AG09309 (cell line): ENCODE measurements at regions not wholly inside any gene's neighbourhood (a gene's known extent, or its start where the extent isn't known, plus 50 kb on each side); places are given as distances from the start of the nearest gene placed in this dataset.

Experiments
- DNase-seq: peaks from one replicate; pipeline ENCODE4 v3.0.0-alpha.2; 2010; ENCODE audit warnings: low read depth
- H3K4me3 ChIP-seq: 2 replicates; pipeline ENCODE4 v1.5.1; 2011; ENCODE audit warnings: mild to moderate bottlenecking, low read depth, low read length, moderate library complexity; ENCODE audit not compliant: control insufficient read depth
- TF ChIP-seq, protein P1 (sequence below): IDR thresholded peaks from 2 replicates; pipeline ENCODE4 v1.5.1; 2011; ENCODE audit warnings: mild to moderate bottlenecking, low read depth, low read length, inconsistent platforms; ENCODE audit not compliant: insufficient read depth, control insufficient read depth; ENCODE audit errors: missing control alignments

DNA sequence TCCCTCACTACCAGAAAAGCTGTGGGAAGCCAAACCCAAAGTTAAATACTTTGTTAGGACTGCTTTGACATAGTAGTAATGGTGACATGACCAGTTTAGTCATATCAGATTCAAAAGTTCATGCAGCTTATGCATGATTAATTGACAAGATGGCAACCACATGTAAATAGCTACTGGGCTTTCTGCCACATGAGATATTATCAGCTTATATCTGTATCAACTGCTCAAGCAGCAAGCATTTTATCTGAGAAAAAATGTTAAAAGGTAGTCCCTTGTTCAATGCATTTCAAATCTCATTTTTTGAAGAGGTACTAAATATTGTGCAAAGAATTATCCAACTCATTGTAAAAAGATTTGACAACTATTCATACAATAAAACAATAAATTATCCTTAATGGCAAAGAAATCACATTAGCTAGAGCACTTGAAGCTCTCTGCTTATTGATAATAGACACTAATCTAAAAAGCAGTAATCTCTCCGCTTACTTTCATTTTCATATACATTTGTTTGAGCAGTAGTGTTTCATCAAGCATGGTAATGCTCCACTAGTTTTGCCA is 993.6 kb upstream of the NXPH2 start:
- no peak for DNase-seq
- no peak overlapping the region for H3K4me3 ChIP-seq
- TF ChIP-seq, protein P1, sequence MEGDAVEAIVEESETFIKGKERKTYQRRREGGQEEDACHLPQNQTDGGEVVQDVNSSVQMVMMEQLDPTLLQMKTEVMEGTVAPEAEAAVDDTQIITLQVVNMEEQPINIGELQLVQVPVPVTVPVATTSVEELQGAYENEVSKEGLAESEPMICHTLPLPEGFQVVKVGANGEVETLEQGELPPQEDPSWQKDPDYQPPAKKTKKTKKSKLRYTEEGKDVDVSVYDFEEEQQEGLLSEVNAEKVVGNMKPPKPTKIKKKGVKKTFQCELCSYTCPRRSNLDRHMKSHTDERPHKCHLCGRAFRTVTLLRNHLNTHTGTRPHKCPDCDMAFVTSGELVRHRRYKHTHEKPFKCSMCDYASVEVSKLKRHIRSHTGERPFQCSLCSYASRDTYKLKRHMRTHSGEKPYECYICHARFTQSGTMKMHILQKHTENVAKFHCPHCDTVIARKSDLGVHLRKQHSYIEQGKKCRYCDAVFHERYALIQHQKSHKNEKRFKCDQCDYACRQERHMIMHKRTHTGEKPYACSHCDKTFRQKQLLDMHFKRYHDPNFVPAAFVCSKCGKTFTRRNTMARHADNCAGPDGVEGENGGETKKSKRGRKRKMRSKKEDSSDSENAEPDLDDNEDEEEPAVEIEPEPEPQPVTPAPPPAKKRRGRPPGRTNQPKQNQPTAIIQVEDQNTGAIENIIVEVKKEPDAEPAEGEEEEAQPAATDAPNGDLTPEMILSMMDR: no peak

DNA sequence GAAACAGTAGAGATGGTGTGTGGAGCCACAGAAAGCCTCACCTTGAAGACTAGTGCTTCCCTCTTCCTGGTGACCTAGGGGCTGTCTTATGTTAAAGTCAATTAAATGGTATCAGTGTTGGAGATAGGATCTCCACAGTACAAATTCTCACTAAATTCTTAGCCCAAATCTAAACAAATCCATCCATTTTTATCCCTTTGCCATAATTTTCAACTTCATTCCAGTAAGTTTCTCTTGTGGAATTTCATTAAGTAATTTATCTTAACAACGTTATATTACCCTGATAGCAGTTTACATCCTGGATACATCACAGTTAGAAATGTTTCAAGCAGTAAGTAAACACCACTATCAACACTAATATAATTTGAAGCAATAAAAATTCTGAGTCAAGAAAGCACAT is 989.4 kb upstream of the NXPH2 start:
- TF ChIP-seq, protein P1: no peak
- no peak for DNase-seq
- H3K4me3 ChIP-seq: no peak overlapping the region

- no peak overlapping the region for H3K4me3 ChIP-seq
- TF ChIP-seq, protein P1: no peak
- DNase-seq: no peak
Measured at GRCh38 chr2:139763705-139764104, 983.5 kb upstream of the NXPH2 start.

DNA sequence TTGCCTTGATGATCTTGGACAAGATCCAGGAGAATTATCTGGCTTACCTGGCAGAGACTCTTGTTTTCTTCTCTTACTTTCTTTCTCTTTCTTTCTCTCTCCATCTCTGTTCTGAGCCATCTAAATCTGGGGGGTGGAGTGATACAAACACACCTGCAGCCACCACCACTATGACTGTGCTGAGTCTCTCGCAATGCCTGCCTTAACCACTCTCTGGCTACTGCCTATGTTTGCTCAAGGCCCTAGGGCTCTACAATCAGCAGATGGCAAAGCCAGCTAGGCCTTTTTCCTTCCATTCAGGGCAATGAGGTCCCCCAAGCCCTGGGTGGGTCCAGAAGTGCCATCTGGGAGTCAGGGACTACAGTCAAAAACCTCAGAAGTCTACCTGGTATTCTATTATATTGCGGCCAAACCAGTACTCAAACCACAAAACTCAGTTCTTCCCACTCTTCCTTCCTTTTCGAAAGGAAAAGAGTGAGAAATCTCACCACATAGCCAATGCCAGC is 978.9 kb upstream of the NXPH2 start:
- H3K4me3 ChIP-seq: no peak overlapping the region
- TF ChIP-seq, protein P1: no peak
- no peak for DNase-seq

GRCh38 chr2:139746901-139747300 is 966.7 kb upstream of the NXPH2 start:
- no peak for DNase-seq
- TF ChIP-seq, protein P1: no peak
- no peak overlapping the region for H3K4me3 ChIP-seq

DNA sequence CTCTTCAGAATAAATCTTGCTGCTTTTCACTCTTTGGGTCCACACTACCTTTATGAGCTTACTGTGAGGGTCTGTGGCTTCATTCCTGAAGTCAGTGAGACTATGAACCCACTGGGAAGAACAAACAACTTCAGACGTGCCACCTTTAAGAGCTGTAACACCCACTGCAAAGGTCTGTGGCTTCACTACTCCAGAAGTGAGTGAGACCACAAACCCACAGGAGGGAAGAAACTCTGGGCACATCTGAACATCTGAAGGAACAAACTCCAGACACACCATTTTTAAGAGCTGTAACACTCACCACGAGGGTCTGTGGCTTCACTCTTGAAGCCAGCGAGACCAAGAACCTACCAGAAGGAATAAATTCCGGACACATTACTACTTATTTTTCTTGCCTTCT is 964.1 kb upstream of the NXPH2 start:
- H3K4me3 ChIP-seq: no peak overlapping the region

More for the DNA sequence above, 964.1 kb upstream of the NXPH2 start:
- DNase-seq: no peak
- TF ChIP-seq, protein P1: no peak
